ENCODE measurements at regions not wholly inside any gene's neighbourhood (a gene's known extent, or its start where the extent isn't known, plus 50 kb on each side); places are given as distances from the start of the nearest gene placed in this dataset.

GRCh38 chr15:93314245-93314644, 225.2 kb upstream of the RGMA start:
- TF ChIP-seq CTCF (IDR thresholded peaks at IDR 0.05), result no peak
- TF ChIP-seq POLR2A (IDR thresholded peaks at IDR 0.05), result no peak
- peak in 1 of 2 donors; percentile 34 for DNase-seq (ENCODE audit: low spot score in 2 of 2)
- H3K4me3 ChIP-seq (ENCODE audit: low read depth, poor library complexity, severe bottlenecking), result no peak overlapping the region
- WGBS, 2 donors, result 86 to 91% methylated on average over 5 of the region's 5 CpGs
- intact Hi-C loops (cut with DNase I; ENCODE audit: low total_unique reads), result no loop called here

DNA sequence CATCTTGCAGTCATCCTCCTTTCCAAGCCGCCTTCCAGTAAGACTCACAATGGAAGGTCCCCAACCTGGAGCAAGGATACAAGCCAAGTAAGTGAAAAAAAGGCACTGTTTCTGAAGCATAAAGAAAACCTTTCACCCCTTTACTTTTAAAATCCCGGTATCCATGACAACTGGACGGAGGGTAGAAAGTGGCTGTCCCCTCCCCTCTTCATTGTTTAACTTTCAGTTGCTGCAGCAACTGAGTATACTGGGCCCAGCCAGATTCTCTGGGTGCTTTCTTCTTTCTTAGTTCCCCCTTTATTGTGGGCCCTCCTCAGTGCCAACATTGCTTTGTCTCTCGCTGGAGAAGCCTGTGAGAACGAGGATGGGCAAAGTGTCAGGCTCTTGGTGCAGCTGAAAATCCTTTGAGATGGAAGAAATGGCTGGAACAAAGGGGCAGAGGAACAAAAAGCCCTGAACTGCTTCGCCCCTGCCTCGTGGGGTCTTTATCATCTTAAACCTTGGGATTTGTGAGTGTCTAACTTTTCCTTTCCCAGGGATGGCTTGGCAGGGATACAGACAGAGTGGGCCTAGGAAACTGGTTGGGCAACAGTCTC, 224.0 kb upstream of the RGMA start:
- TF ChIP-seq CTCF (IDR thresholded peaks at IDR 0.05) (no peak), POLR2A (IDR thresholded peaks at IDR 0.05) (no peak)
- no peak overlapping the region for H3K4me3 ChIP-seq (ENCODE audit: low read depth, poor library complexity, severe bottlenecking)
- DNase-seq (ENCODE audit: low spot score in 2 of 2), result peak in 1 of 2 donors; percentile 57
- WGBS, 2 donors, result 65 to 66% methylated on average over 7 of the region's 7 CpGs
- intact Hi-C loops (cut with DNase I; ENCODE audit: low total_unique reads), result no loop called here

DNA sequence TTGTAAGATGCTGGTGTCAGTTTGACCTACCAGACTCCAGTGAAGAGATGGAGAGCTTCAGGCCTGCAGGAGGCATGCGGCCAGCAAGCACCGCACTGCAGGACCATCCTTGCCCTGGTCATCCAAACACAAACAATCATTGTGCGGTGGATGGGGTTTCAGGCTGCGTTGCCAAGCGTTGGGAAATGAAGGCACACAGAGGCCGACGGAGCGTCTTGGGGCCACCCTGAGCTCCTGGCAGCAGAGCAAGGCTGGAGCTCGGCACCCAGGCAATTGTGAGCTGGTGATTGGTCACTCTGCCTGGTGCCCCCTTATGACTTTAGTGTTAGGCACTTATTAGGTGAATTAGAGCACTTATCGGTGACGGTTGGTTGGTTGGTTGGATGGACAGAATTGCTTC, 222.6 kb upstream of the RGMA start:
- DNase-seq (ENCODE audit: low spot score in 2 of 2), result peak in 1 of 2 donors; percentile 46
- no peak overlapping the region for H3K4me3 ChIP-seq (ENCODE audit: low read depth, poor library complexity, severe bottlenecking)
- no peak for TF ChIP-seq CTCF (IDR thresholded peaks at IDR 0.05)
- TF ChIP-seq POLR2A (IDR thresholded peaks at IDR 0.05), result no peak
- intact Hi-C loops (cut with DNase I; ENCODE audit: low total_unique reads), result no loop called here
- 82 to 84% methylated on average over 11 of the region's 11 CpGs for WGBS, 2 donors

DNA sequence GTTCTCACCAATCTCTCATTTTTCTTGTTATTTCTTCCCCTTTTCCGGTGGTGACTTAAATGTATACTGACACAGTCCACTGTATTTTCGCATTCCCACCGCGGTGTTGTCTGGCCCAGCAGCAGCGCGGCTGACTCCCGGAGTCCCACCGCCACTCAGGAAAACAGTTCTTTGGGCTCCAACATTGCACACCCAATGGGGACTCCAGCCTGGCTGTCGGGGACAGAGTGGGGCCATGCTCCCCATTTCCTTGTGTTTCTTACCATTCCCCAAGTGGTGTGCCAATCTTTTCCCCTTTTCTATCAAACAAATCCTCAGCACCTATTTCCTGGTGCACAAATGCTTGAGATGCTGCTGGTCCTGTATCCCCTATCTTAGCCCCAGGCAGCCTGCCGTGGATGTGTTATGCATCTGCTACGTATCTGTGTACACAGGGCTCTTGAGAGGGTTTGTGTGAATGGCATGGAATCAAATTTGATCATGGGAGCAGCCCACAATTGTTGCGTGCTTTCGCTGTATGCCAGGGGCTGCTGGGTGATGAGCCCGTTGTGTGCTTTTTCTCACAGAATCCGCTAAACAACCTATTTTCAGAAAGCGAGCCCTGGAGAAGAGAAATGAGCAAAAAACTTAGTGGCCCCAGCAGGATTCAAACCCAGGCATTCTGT, 219.1 kb upstream of the RGMA start:
- no peak overlapping the region for H3K4me3 ChIP-seq (ENCODE audit: low read depth, poor library complexity, severe bottlenecking)
- no peak for TF ChIP-seq CTCF (IDR thresholded peaks at IDR 0.05)
- TF ChIP-seq POLR2A (IDR thresholded peaks at IDR 0.05), result no peak
- 93 to 95% methylated on average over 16 of the region's 16 CpGs for WGBS, 2 donors
- peak in 1 of 2 donors; percentile 52 for DNase-seq (ENCODE audit: low spot score in 2 of 2)
- intact Hi-C loops (cut with DNase I; ENCODE audit: low total_unique reads), result no loop called here

GRCh38 chr15:93307513-93307912, 218.5 kb upstream of the RGMA start:
- intact Hi-C loops (cut with DNase I; ENCODE audit: low total_unique reads), result no loop called here
- DNase-seq (ENCODE audit: low spot score in 2 of 2), result peak in 1 of 2 donors; percentile 57
- TF ChIP-seq CTCF (IDR thresholded peaks at IDR 0.05) (no peak), POLR2A (IDR thresholded peaks at IDR 0.05) (no peak)
- 81 to 86% methylated on average over 14 of the region's 14 CpGs for WGBS, 2 donors
- no peak overlapping the region for H3K4me3 ChIP-seq (ENCODE audit: low read depth, poor library complexity, severe bottlenecking)
